ENCODE measurements at regions not wholly inside any gene's neighbourhood (a gene's known extent, or its start where the extent isn't known, plus 50 kb on each side); places are given as distances from the start of the nearest gene placed in this dataset.

DNA sequence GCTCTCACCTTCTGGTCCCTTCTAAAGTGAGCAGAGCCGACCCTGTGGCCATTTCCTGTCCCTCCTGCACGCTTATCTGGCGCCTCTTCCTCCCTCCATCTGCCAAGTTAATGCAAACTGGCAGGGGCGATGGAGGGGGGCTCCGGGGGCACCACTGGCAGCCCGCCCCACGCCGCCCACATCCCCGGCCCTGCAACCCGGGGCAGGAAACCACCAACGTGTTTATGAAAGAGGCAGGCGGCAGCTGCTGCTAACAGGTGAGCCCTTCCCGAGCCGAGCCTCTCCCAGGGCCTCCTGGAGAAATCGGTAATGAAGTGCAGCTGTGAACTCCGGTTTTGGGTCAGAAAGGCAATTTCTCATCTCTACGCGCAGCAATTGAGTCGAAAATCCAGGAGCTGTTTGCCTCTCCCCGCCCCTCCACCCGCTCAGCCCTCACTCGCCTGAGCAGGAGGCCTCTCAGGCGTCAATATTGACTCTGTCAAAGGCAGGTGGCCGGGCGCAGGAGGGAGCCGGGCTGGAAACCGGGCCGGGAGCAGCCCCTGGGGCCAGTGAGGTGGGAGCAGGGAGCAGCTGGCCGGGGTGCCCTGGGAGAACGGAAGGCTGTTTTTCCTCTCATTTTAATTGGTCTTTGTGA lies 164.4 kb upstream of the GSE1 start (continued):
- peak; percentile 63 for TF ChIP-seq HIC2 (CRISPR knock-in tag; IDR thresholded peaks at IDR 0.05; ENCODE audit: low read depth)
- TF ChIP-seq DNMT3B (CRISPR knock-in tag; conservative IDR thresholded peaks at IDR 0.05), result peak; percentile 97
- TF ChIP-seq KDM4B (CRISPR knock-in tag; IDR thresholded peaks at IDR 0.05), result peak; percentile 61
- TF ChIP-seq REST (IDR thresholded peaks at IDR 0.05; ENCODE audit: borderline replicate concordance in 1 of 2, low read depth in 1 of 2, low read length in 2 of 2), result no peak
- TF ChIP-seq PHF8 (CRISPR knock-in tag; IDR thresholded peaks at IDR 0.05), result peak; percentile 55
- no peak for TF ChIP-seq ZNF30 (CRISPR knock-in tag; IDR thresholded peaks at IDR 0.05)
- TF ChIP-seq, protein P1, sequence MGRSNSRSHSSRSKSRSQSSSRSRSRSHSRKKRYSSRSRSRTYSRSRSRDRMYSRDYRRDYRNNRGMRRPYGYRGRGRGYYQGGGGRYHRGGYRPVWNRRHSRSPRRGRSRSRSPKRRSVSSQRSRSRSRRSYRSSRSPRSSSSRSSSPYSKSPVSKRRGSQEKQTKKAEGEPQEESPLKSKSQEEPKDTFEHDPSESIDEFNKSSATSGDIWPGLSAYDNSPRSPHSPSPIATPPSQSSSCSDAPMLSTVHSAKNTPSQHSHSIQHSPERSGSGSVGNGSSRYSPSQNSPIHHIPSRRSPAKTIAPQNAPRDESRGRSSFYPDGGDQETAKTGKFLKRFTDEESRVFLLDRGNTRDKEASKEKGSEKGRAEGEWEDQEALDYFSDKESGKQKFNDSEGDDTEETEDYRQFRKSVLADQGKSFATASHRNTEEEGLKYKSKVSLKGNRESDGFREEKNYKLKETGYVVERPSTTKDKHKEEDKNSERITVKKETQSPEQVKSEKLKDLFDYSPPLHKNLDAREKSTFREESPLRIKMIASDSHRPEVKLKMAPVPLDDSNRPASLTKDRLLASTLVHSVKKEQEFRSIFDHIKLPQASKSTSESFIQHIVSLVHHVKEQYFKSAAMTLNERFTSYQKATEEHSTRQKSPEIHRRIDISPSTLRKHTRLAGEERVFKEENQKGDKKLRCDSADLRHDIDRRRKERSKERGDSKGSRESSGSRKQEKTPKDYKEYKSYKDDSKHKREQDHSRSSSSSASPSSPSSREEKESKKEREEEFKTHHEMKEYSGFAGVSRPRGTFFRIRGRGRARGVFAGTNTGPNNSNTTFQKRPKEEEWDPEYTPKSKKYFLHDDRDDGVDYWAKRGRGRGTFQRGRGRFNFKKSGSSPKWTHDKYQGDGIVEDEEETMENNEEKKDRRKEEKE (IDR thresholded peaks at IDR 0.05), result no peak
- TF ChIP-seq, protein P2, sequence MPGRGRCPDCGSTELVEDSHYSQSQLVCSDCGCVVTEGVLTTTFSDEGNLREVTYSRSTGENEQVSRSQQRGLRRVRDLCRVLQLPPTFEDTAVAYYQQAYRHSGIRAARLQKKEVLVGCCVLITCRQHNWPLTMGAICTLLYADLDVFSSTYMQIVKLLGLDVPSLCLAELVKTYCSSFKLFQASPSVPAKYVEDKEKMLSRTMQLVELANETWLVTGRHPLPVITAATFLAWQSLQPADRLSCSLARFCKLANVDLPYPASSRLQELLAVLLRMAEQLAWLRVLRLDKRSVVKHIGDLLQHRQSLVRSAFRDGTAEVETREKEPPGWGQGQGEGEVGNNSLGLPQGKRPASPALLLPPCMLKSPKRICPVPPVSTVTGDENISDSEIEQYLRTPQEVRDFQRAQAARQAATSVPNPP (CRISPR knock-in tag; IDR thresholded peaks at IDR 0.05), result peak; percentile 73; the same call in 1 of the 2 replicates
- peak; percentile 54; the same call in 1 of the 2 replicates for TF ChIP-seq PRDM4 (CRISPR knock-in tag; IDR thresholded peaks at IDR 0.05; ENCODE audit: borderline replicate concordance)
- peak; percentile 56; the same call in 1 of the 2 replicates for TF ChIP-seq IRF2 (CRISPR knock-in tag; IDR thresholded peaks at IDR 0.05)
- TF ChIP-seq GATAD1 (CRISPR knock-in tag; IDR thresholded peaks at IDR 0.05), result peak; percentile 71
- peak; percentile 60 for TF ChIP-seq CEBPG (CRISPR knock-in tag; IDR thresholded peaks at IDR 0.05)
- no peak for TF ChIP-seq RCOR2 (CRISPR knock-in tag; IDR thresholded peaks at IDR 0.05)
- TF ChIP-seq, protein P3, sequence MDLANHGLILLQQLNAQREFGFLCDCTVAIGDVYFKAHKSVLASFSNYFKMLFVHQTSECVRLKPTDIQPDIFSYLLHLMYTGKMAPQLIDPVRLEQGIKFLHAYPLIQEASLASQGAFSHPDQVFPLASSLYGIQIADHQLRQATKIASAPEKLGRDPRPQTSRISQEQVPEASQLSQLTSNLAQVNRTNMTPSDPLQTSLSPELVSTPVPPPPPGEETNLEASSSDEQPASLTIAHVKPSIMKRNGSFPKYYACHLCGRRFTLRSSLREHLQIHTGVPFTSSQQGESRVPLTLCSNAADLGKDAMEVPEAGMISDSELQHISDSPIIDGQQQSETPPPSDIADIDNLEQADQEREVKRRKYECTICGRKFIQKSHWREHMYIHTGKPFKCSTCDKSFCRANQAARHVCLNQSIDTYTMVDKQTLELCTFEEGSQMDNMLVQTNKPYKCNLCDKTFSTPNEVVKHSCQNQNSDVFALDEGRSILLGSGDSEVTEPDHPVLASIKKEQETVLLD (CRISPR knock-in tag; IDR thresholded peaks at IDR 0.05; ENCODE audit: low read depth), result 0 out of 2 replicates have a peak, but pooled peaks have one; percentile 49
